PC-3 (cell line): ENCODE measurements at regions not wholly inside any gene's neighbourhood (a gene's known extent, or its start where the extent isn't known, plus 50 kb on each side); places are given as distances from the start of the nearest gene placed in this dataset.
"Not testable (repeated sequence)": the region's sequence is repeated elsewhere in the genome, so short reads cannot be mapped to it uniquely, and the experiment has no call there.

Experiments used
- EZH2 ChIP-seq: fragments of 300-600 bp; sonication (generic); IDR thresholded peaks from one replicate; pipeline ENCODE4 v1.6.1; 2017; ENCODE audit warnings: antibody characterized with exemption, mild to moderate bottlenecking, low read length; ENCODE audit not compliant: unreplicated experiment
- EZH2phosphoT487 ChIP-seq: fragments of 300-600 bp; sonication (generic); IDR thresholded peaks from 2 replicates; pipeline ENCODE4 v1.6.1; 2018; ENCODE audit warnings: mild to moderate bottlenecking, antibody characterized with exemption, low read length, borderline replicate concordance
- TF ChIP-seq, protein P1 (sequence below): fragments of 300-600 bp; sonication (generic); conservative IDR thresholded peaks from 2 replicates; pipeline ENCODE4 v1.5.1; 2017; ENCODE audit warnings: antibody characterized with exemption, low read depth, mild to moderate bottlenecking, low read length

DNA sequence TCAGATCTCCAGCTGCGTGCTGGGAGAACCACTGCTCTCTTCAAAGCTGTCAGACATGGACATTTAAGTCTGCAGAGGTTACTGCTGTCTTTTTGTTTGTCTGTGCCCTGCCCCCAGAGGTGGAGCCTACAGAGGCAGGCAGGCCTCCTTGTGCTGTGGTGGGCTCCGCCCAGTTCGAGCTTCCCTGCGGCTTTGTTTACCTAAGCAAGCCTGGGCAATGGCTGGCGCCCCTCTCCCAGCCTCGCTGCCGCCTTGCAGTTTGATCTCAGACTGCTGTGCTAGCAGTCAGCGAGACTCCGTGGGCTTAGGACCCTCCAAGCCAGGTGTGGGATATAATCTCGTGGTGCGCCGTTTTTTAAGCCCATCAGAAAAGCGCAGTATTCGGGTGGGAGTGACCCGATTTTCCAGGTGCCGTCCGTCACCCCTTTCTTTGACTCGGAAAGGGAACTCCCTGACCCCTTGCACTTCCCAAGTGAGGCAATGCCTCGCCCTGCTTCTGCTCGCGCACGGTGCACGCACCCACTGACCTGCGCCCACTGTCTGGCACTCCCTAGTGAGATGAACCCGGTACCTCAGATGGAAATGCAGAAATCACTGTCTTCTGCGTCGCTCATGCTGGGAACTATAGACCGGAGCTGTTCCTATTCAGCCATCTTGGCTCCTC lies 189.6 kb upstream of the MAD2L1 start:
- TF ChIP-seq, protein P1, sequence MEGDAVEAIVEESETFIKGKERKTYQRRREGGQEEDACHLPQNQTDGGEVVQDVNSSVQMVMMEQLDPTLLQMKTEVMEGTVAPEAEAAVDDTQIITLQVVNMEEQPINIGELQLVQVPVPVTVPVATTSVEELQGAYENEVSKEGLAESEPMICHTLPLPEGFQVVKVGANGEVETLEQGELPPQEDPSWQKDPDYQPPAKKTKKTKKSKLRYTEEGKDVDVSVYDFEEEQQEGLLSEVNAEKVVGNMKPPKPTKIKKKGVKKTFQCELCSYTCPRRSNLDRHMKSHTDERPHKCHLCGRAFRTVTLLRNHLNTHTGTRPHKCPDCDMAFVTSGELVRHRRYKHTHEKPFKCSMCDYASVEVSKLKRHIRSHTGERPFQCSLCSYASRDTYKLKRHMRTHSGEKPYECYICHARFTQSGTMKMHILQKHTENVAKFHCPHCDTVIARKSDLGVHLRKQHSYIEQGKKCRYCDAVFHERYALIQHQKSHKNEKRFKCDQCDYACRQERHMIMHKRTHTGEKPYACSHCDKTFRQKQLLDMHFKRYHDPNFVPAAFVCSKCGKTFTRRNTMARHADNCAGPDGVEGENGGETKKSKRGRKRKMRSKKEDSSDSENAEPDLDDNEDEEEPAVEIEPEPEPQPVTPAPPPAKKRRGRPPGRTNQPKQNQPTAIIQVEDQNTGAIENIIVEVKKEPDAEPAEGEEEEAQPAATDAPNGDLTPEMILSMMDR = not testable (repeated sequence)
- not testable (repeated sequence) for TF ChIP-seq EZH2phosphoT487, EZH2
